ENCODE measurements at regions not wholly inside any gene's neighbourhood (a gene's known extent, or its start where the extent isn't known, plus 50 kb on each side); places are given as distances from the start of the nearest gene placed in this dataset.

DNA sequence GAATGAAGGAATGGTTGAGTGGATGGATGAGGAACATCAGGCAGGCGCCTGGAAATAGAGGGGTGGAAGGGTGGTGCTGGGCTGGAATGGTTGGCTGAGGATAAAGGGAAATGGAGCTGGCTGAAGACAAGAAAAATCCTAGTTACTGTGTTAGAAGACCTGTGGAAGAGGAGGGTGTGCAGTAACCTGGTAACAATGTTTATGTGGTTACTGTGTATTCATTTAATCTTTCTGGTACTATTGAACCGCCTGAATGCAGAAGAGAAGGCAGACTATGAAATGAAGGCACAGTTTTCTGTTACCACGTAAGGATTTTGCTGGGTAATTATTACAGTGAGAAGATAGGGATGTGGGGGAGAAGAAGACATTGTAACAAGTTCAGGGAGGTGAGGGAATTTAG, 110.3 kb upstream of the MGAT5 start:
- DNase-seq (ENCODE audit: low spot score) = no peak

- no peak for DNase-seq (ENCODE audit: low spot score)
Observed at GRCh38 chr2:134144081-134144596, 109.7 kb upstream of the MGAT5 start.

- DNase-seq (ENCODE audit: low spot score) = no peak
Observed at GRCh38 chr2:134144651-134145050, 109.2 kb upstream of the MGAT5 start.

DNA sequence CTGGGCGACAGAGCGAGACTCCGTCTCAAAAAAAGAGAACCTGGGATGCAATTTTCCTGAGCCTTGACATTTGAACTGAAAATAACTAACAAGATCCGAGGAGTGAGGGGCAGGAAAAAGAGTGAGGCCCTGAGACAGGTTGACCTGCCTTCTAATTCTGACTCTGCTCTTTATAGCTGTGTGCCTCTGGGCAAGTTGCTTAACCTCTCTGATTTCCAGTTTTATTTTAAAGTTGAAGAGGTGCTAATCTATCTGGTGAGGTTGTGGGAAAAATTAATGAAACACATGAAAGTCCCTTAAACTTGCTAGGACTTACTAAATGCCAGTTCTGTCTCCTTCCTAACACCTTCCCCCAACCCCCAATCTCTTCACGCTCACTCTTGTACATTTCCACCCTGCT, 108.4 kb upstream of the MGAT5 start:
- no peak for DNase-seq (ENCODE audit: low spot score)

DNA sequence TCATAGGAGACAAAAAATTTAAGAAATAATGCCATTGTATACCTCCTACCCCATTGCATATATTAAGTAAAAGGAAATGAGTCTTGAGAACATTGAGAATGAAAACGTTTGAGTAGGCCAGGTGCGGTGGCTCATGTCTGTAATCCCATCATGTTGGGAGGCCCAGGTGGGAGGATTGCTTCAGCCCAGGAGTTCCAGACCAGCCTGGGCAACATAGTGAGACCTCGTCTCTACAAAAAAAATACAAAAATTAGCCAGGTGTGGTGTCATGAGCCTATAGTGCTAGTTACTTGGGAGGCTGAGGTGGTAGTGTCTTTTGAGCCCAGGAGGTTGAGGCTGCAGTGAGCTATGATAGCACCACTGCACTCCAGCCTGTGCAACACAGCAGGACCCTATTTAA, 107.7 kb upstream of the MGAT5 start:
- no peak for DNase-seq (ENCODE audit: low spot score)

DNA sequence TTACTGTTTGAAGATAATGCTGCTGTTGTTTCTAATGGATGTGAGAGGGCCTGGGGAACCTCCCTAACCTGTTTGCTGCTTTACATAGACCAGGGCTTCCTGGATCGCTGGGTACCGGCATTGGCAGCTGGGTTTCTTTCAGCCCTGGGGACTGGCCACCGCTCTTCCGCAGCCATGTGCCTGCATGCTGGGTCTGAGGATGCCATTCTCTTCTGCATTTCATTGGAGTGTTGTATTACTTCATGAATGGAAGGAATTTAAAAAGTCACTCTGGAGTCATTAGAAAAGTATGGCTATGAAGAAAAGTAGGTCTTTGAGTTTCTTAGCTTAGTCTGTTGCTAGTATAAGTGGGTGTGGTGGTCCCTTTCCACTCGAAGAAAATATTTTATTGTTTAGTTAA, 107.3 kb upstream of the MGAT5 start:
- DNase-seq (ENCODE audit: low spot score) = no peak

- DNase-seq (ENCODE audit: low spot score) = no peak
Observed at GRCh38 chr2:134148172-134148571, 105.7 kb upstream of the MGAT5 start.

GRCh38 chr2:134148843-134149472, 104.9 kb upstream of the MGAT5 start:
- DNase-seq (ENCODE audit: low spot score) = no peak

DNA sequence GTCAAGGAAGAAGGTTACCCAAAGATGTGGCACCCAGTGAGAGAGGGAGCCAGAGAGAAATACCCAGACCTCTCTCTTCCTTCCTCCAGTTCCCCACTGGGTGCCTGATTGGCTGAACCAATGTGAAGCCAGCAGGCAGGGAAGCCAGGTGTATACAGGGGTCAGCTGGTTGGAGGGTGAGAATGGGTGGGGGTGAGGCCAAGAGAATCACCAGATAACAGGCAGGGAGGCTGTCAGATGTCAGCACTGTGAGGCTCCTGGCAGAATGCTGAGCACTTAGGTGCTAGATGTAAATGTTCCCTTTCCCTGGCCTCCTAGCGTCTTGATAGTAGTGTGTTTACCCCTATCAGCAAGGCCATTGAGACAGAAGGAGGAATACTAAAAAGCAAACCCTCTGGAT, 104.0 kb upstream of the MGAT5 start:
- no peak for DNase-seq (ENCODE audit: low spot score)

DNA sequence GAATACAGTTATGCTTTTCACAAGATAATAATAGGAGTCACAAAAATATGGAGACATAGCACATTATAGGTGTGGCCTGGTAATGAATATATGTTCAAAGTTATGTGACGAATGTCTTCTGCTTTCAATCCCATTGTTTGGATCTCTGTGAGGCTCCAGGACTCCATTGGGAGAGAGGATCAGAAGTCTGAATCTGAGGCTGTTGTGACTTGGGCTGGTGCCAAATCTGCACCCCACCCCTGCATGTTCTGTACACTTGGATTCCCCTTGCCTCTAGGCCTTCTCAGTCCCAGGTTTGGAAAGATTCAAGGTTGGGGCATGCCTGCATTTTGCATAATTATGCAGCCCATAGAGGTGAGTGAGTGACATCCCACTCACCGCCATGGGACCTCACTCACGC, 103.1 kb upstream of the MGAT5 start:
- DNase-seq (ENCODE audit: low spot score) = no peak

- no peak for DNase-seq (ENCODE audit: low spot score)
Observed at GRCh38 chr2:134152045-134153010, 101.5 kb upstream of the MGAT5 start.

GRCh38 chr2:134153294-134153880, 100.5 kb upstream of the MGAT5 start:
- DNase-seq (ENCODE audit: low spot score) = no peak

DNA sequence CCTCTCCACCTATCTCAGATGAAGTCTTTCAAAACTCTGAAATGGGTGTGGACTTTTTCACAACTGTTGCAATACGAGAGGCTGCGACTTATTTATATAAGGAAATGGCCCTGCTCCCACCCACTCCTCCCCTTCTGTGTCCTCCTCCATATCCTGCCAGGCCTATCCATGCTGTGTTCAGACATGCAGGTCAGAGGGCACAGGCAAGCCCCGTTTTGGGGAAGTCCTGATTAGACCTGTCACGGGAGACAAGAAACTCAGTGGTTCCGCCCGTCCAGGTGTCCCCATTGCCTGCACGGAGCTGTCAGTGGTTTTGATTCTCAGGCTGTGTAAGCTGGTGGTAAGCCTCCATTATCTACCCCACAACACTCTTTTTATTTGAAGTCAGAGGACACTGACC, 99.6 kb upstream of the MGAT5 start:
- DNase-seq (ENCODE audit: low spot score) = no peak

DNA sequence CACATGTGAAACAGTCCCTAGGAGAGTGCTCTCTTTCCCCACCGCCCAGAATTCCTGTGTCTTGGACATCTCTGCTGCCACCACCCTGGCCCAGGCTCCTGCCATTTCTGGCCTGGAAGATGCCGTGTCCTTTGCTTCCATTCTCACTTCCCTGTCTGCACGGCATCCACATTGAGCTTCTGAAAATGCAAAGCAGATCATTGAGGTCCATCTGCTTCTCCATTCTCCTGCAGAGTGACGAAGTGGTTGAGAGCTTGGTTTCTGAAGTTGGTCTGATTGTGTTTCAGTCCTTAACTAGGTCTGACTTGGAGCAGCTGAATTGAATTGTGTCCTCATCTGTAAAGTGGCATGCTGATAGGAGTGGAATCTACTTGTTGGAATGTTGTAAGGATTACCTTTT, 98.7 kb upstream of the MGAT5 start:
- no peak for DNase-seq (ENCODE audit: low spot score)

- DNase-seq (ENCODE audit: low spot score) = no peak
Observed at GRCh38 chr2:134158295-134158694, 95.6 kb upstream of the MGAT5 start.

DNA sequence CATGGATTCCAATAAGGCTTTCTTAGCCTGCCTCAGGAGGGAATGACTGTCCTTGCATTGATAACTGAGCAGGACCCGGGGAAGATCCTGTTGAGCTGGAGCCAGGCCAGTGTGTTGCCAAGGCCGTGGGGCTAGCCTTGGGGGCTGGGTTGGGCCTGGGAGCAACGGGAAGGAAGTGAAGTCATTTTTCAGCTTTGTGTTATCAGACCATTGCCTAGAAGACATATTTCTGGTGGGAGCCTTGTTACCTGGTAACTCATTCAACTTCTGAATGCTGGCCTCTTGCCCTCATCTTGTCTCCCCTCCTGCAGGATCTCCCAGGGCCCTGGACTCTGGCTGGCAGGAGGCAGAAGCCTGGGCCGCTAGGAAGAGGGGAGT, 92.7 kb upstream of the MGAT5 start:
- DNase-seq (ENCODE audit: low spot score) = no peak

GRCh38 chr2:134163336-134163735, 90.5 kb upstream of the MGAT5 start:
- DNase-seq (ENCODE audit: low spot score) = no peak

DNA sequence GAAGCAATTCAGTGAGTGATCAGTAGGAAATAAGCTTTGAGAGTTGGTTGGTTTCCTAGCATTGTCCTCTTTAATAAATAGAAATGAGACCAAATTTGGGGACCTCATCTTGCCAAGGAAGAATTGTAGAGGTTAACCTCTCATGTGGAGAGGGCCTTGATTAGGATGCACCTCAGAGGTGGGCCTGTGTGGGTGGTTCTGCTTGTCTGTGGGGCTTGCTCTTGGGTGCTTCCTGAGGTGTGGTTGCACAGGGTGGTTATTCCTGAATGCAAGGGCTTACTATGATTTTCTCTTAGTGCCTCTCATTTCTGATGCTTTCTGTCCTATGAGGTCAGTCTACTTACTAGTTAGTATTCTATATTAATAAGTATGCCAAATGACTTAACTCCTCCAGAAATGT, 89.6 kb upstream of the MGAT5 start:
- no peak for DNase-seq (ENCODE audit: low spot score)

DNA sequence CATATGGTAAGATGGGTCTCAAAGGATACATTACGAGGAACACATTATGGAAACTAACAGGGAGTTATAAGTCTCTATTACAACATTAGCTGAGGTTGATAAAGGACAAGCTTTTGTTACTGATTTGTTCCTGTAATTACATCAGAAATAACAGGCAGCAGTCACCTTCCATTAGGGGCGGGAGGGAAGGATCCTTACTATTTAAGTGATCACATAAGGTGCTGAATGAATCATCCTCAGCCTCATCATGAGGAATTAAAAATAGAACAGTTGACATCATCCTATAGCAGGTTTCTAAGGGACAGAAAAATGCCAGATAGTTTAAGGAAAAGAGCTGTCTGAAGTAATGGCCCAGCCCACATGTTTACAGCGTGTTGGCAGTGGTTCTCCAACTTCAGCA, 86.9 kb upstream of the MGAT5 start:
- no peak for DNase-seq (ENCODE audit: low spot score)

GRCh38 chr2:134169788-134170187, 84.1 kb upstream of the MGAT5 start:
- no peak for DNase-seq (ENCODE audit: low spot score)

GRCh38 chr2:134170294-134170693, 83.6 kb upstream of the MGAT5 start:
- DNase-seq (ENCODE audit: low spot score) = no peak

DNA sequence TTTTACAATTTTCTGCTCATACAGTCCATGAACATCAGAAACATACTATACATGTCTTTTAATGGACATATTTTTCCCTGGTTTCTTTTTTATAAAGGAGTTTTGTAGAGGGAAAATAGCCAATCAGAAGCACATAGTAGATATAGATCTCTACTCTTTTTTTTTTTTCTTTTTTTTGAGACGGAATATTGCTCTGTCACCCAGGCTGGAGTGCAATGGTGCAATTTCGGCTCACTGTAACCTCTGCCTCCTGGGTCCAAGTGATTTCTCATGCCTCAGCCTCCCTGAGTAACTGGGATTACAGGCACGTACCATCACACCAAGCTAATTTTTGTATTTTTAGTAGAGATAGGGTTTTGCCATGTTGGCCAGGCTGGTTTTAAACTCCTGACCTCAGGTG, 83.2 kb upstream of the MGAT5 start:
- no peak for DNase-seq (ENCODE audit: low spot score)
